ENCODE measurements at regions not wholly inside any gene's neighbourhood (a gene's known extent, or its start where the extent isn't known, plus 50 kb on each side); places are given as distances from the start of the nearest gene placed in this dataset.

- TF ChIP-seq CTCF (conservative IDR thresholded peaks at IDR 0.05; ENCODE audit: low read length): no peak
- no peak for TF ChIP-seq EZH2phosphoT487 (IDR thresholded peaks at IDR 0.05; ENCODE audit: borderline replicate concordance, low read depth, low read length)
Measured at GRCh38 chr2:212712991-212713390, 174.4 kb upstream of the ERBB4 start.
